NCI-H446 treated with DMSO at 0.1 percent for 48 hours (cell line): ENCODE measurements at regions not wholly inside any gene's neighbourhood (a gene's known extent, or its start where the extent isn't known, plus 50 kb on each side); places are given as distances from the start of the nearest gene placed in this dataset.

Experiments
- DNase-seq: peaks from one replicate; lab custom pipeline; 2025; lab: John Stamatoyannopoulos, UW

DNA sequence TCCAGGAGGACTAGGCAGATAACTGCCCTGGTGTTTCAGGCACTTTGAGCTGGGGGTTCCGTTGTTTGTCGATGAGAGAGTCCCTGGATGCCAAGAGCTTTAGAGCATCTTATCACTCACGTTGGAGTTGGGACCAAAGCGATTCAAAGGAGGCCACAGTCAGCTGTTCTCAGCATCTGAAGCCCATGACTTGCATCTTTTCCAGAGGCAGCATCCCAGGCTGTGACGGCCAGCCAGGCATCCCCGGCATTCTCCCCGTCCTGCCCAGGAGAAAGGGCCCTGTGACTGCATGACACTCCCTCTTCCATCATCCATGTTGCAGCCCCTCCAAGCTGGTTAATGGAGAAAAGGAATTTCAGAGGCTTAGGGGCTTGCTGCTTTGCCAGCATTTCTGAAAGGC is 520.3 kb downstream of the CDH26 start:
- DNase-seq = no peak

DNA sequence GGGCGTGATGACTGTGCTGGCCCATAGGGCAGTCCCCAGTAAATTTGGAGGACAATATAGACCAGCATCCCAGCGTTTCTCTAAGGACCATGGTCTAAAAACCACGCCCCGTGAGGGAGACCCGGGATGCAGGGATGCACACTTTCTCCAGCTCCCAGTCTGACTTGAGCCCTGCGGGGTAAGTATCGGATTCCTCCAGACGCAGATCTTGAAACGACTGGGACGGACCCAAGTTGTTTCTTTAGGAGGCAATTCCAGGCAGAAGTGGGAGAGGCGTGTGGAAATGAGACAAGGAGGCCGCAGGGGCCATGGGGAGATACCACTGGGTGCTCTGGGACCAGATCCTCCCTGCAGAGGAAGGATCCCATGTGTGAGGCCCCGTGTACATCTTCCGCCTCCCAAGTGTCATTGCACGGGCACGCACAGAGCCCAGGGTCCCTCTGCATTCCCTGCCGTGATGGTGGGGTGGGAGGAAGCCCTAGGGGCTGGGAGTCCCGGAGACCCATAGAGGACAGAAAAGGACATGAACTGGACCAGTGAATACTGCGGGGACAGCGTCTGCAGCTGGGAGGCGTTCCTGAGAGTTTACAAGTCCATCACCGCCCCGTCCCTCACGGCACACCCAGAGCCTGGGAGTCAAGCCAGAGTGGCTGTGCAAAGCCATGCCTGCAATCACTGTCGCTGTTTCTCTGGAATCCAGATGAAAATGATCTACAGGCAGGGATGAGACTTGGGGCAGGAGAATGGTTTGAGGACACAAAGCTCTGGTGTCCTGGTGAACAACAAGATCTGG is 522.9 kb downstream of the CDH26 start:
- no peak for DNase-seq

DNA sequence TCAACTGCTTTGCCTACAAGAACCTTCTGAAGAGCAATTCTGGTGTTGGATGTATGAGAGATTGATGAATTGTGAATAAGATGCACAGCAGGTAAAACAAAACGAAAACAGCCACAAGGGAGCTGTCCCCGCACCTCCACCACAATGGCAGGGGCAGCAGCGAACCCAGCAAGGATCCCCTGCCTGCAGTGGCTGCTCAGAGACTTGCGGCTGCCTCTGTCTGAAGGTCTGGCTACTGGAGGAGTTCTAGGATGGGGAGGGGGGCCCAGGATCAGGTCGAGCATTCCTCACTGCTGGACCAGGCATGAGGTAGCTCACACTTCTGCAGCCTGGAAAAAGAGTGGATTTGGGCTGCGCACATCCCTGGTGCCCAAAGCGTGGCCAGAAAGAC is 523.5 kb downstream of the CDH26 start:
- no peak for DNase-seq

DNA sequence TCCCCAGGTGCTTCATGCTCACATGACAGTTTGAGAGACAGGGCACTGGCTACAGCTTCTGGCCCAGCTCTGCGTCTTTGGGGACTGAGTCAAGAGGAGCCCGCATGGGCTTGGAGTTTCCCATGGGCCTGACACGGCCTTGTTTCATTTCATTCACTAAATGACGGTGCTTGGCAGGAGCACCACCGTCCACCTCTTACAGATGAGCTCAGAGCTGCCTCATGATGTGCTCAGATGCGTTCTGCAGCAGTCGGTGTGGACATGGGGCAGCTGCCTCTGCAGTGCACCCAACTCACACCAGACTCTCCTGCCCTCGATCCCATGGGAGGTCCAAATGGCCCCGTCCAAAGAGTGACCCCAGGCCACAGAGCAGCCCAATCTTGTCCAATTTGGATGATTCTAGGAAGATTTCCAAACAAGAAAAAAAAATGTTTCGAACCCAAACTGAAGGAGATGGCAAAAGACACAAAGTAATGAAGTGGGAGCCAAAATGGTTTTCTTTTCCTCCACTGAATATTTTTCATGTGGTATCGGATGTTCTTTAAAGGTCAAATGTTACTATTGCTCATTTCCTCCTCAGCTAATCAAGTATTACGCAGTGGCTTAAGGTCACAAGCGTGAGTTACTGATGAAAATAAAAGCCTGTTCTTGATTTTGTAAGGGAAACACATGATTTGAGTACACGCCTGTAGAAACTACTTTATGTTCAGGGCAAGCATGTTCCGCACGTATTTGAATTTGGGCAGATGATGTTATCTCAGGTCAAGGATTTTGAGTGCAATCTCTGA is 524.2 kb downstream of the CDH26 start:
- no peak for DNase-seq

DNA sequence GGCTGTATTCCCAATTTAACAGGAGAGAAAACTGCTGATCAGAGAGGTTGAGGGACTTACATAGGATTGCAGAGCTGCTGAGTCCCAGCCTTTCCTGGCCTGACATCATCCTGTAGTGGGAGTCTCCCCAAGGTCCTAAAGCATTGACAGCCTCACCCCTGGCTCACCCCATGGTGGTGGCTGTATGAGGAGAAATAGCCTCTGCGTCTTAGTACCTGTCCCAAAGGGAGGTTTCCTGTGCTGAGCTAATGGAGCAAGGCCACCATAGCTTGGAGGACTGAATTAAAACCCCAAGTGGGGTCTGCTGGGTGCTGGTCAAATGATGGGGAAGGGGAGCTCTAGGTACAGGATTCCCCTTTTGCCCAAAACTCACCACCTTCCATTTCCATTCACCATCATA is 525.1 kb downstream of the CDH26 start:
- no peak for DNase-seq

DNA sequence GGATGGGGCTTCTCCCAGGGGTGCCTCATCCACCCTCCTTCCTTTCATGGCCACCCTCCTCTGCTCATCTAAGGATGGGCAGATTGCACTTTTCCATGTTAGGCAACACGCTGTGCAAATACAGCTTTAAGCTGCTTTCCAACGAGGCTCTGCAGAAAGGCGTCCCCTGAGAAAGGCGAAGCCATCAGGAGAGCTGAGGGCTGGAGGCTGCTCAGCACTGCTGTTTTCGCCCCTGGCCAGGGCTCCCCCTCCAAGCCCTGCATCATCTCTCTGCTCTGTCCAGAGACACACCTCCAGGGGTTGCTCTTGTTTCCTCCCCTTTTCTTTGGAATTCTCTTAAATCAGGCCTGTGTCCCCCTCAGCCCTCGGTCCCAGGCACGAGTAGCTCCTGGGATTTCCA is 526.1 kb downstream of the CDH26 start:
- no peak for DNase-seq

DNA sequence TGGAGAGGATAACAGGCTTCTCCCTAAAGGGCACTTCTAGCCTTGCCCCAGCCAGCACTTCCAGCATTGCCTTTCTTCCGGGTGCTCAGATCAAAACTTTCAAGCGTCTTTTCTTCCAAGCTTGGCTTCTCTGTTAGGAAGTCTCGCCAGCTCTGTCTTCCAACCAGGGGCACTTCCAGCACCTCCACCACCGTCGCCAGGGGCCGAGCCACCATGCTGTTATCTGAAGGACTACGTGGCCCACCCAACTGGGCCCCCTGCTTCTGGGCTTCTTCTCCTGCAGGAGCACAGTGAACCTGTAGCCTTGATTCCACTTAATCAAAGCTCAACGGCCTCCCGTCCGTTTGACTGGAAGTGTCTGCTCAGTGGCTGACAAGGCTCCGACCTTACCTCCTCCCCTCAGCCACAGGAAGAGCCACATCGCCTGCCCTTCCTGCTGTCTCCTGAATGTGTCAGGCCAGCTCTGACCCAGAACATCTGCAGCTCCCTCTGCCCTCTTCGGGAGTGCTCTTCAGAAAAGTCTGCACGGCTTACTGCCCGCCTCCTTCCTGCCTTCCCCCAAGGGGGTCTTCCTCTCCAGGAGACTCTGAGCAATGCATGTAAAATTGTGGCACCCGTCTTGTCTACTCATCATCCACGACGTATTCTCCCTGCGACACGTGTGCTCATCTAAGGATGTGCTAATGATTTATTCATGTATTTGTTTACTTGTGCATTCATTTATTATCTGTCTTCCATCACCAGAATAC is 527.0 kb downstream of the CDH26 start:
- DNase-seq = no peak

DNA sequence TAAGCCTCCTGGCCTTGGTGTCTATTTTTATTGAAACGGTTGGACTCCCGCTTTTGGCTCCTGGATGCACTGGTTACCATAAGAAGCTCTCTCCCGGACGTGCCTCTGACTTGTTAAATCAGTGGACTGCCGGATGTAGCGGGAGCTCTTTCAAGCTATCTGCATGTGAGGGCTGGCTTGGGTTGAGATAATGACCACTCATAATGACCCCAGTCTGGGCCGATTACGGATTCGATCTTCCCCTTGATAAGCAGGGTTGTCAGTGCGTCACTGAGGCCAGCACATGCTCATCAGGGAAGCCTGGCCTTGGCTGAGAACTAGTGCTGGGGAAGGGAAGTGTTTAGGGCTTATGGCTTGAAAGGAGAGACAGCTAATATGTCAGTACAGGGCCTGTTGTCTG is 528.1 kb downstream of the CDH26 start:
- DNase-seq = no peak

DNA sequence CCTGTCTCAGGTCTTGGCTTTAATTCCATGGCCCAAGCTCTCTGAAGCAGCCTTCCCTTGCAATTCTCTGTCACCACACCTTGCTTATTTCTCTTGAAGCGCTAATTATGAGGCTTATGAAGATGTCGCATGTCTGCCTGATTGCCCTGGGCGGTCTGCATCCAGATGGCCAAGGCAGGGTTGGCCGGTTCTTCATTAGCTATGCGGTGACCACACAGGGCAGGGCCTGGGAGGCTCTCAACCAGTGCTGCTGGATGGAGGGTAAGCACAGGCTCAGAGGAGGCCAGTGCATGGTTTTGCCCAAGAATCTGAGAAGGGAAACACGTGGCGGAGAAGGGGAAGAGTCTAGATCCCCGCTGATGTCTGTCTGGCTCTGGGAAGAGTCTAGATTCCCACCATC is 528.7 kb downstream of the CDH26 start:
- DNase-seq = no peak

DNA sequence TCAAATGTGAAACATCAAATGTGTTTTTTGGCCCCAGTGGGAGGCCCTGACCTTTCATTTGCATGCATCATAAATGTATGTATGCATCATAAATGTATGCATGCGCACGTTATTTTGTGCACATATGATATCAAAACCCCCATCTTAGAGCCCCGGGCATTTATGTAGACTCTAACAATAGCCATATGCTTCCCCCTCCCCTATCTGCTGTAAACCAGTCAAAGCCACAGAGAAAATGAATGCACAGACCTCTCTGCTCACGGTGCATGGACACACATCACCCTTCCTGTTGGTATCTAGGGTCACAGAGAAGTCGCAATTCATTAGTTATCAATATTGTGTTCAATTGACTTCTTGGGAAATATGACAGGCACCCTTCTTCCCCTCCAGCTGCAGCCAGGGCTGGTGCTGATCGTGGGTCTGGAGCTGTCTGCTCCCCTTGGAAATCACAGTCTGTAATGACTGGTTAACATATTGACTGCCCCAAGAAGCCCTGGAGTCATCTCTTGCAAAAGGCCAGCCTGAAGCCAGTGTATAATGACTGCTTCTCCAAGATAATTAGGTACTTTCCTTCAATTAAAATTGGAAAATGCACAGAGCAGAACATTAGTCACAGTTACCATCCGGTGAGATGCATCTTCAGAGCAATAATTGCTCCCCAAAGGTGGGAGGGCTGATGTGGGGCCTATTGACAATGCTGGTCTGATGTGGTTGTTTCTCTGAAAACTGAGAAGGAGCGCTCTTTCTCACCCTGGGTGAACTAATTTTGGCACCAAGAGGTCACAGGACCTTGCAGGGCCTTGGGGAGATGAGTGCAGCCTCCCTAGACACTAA is 532.2 kb downstream of the CDH26 start:
- DNase-seq = no peak

DNA sequence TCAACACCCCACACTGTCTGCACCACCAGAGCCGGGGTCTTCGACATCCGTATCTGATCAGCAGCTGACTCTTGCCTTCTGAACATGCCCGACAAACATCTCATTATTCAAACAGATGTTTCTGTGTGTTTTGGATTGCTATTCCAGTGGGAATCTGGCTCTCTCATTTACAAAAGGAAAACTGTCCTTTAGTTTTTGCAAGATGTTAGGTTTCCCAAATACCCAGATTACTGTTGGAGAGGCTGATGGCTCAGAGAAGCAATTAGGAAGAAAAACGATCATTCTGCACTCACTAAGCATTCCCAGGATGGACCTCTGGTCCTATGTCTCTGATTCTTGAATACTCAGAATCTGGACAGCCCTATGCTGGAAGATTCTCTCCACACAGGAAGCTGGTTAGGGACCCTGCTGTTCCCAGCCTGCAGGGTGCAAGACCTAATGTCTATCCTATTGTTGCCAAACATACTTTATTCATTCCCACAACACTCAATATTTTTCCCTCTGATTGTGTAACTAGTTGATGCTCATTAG is 532.9 kb downstream of the CDH26 start:
- DNase-seq = no peak

DNA sequence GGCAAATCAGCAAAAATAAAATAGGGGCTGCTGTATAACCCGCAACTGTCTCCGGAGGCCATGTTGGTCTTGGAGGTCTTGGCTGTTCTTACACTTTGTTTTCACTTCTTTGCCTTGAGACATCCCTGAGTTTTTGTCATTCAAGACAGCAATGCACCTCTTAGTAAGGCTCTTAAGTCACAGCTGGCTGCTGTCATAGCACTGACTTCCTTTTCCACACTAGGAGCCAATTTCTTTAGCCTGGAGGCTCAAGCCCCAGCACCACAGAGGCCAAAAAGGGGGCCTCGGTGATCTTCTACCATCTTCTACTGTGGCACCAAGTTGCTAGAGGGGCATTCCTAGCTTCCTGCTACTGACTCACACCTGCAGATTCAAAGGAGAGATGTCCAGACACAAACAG is 536.3 kb downstream of the CDH26 start:
- DNase-seq = no peak

DNA sequence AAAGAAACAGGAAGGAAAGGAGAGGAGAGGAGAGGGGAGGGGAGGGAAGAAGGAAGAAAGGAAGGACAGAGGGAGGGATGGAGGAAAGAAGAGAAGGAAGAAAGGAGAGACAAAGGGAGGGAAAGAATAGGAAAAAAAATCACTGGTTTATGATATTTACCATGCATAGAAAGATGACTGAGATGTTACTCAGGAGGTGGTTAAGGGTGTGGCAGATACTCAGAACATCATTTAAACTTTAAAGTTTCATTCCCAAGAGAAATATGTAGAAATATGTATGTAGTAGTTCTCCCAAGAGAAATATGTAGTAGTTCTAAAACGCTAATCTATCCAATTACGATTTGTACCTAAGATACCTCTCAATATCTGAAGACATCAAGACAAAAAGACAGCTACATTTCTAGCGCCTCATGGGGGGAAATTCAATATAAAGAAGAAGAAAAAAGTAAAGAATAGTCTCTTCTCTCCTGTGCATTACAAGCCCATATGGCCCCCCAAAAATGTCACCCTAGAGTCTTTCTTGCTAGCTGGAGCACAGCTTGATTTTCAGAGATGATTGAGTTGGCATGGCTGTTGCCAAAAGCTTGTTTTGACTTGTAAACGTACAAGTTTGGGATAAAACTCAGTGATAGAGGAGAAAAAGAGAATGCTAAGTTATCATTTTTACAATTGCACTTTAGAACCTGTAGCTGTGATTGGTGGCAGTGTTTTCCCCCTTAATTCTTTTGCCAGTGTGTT is 539.2 kb downstream of the CDH26 start:
- no peak for DNase-seq

DNA sequence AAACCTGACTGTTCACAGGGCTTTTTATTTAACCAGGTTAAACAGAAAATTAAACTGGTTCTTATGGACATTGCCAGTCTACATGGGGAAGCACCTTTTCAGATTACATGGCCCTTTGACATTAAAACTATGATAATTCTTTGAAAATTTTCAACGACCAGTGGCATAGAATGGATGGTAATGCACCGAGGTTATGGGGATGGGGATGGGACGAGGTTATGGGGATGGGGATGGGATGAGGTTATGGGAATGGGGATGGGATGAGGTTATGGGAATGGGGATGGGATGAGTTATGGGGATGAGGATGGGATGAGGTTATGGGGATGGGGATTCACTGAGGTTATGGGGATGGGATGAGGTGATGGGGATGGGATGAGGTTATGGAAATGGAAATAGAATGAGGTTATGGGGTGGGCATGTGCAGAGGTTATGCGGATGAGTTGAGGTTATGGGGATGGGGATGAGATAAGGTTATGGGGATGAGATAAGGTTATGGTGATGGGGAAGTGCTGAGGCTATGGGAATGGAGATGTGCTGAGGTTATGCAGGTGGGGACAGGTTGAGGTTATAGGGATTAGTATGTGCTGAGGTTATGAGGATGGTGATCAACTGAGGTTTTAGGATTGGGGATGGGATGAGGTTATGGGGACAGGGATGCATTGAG is 541.9 kb downstream of the CDH26 start:
- DNase-seq = no peak

DNA sequence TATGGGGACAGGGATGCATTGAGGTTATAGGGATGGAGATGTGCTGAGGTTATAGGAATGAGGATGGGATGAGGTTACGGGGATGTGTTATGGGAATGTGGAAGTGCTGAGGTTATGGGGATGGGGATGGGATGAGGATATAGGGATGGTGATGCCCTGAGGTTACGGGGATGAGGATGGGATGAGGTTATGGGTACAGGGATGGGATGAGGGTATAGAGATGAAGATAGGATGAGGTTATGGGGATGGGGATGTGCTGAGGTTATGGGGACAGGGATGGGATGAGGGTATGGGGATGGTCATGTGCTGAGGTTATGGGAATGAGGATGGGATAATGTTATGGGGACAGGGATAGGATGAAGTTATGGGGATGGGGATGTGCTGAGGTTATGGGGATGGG is 542.8 kb downstream of the CDH26 start:
- DNase-seq = no peak

DNA sequence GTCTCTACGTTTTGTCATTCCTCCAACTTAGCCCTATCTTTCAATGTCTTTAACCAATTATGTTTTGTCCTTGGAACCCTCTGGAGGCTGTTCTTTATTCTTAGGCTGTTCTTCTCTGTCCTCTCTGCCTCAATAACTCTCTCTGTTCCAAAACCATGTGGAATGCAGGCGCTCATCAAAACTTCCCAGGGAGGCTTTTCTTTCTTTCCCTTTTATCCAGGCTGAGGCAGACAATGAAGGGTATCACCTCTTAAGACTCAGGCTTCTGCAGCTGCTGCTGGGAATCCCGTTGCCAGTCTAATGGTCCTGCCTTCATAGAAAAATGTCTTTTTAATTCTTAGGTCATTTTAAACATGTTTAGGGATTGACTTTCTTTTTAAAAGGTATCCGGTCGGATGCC is 544.7 kb downstream of the CDH26 start:
- no peak for DNase-seq

DNA sequence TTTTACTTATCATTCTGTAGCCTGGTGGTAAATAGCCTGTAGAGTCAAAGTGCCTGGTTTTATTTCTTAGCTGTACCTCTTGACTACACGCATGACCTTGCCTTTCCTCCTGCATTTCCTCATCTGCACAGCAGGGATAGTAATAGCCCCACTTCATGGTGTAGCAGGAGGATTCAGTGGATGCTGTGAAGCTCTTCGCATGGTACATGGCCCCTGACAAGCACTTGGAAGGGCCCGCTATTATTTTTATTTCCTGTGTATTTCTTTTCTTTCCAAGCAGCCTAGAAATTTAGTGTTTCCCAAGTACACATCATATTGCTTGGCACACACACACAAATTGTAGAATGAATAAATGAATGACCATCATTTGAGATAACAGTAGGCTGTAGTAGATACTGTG is 547.2 kb downstream of the CDH26 start:
- DNase-seq = no peak

DNA sequence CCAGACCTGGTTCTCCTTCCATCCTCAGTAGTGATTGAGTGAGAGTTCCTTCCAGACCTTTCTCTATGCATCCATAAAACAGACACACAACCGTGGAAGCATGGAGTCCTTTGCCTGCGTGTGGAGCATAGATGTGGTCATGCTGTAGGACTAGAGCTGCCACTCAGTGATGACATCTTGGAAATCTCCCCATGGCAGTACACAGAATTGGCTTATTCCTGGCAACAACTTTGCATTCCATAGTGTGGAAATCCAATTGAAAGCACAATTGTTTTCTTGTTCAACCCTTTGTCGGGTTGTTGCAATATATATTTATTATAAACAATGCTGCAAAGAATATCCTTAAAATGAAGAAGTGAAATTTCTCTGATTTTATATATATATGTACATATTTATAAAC is 547.8 kb downstream of the CDH26 start:
- no peak for DNase-seq

DNA sequence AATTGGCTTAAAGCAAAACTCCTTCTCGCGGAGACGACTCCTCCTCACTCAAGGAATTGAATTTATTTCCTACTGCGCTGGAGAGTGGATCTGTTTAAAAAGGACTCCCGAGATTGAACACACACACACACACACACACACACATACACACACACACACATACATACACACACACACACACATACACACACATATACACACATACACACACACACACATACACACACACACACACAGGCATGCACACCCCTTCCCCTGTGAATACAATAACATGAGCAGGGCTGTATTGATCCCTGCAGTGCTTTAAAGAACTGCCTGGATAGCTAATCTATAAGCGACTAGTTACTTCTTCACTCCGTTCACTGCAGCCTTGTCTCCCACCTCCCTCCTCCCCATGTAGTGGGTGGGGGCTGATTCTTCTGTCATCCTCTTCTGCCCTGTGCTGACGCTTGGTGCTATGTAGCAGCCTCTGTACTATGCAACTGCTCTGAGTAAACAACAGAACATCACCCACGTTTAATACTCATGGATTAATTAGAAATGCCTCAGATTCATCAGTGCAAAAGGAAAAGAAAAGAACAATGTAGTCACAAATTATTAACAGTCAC is 549.0 kb downstream of the CDH26 start:
- no peak for DNase-seq

DNA sequence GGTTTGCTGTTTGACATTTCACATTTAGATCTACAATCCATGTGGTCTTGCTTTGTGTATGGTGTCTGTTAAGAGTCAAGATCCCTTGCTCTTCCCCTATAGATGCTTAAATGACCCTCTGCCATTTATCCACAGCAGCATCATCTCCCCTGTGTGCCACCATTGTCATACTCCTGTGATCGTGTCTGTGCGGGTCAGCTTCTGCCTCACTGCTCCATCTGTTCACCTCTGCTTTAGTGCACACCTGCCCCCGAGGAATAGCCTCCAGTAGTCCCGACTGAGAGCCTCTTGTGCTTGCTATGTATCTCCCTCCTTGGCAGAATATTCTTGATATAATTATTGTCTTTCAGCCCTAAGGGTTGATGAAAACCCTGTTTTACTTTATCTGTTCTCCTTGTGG is 551.2 kb downstream of the CDH26 start:
- no peak for DNase-seq
